Activated T-cell treated with anti-CD3 and anti-CD28 coated beads, Interleukin-2, amount 50 U/mL, for 24 hours (primary cell): ENCODE measurements at regions not wholly inside any gene's neighbourhood (a gene's known extent, or its start where the extent isn't known, plus 50 kb on each side); places are given as distances from the start of the nearest gene placed in this dataset.
"Not testable (repeated sequence)": the region's sequence is repeated elsewhere in the genome, so short reads cannot be mapped to it uniquely, and the experiment has no call there.

Source experiments
- DNase-seq: peaks from one replicate; pipeline ENCODE4 v3.0.0-alpha.2; 2020
- H3K27ac Mint-ChIP-seq: 2 replicates; pipeline ENCODE4 v1.8.0; 2020; ENCODE audit warnings: mild to moderate bottlenecking, mixed read lengths
- H3K27me3 Mint-ChIP-seq: 2 replicates; pipeline ENCODE4 v1.8.0; 2020; ENCODE audit warnings: mixed read lengths
- H3K36me3 Mint-ChIP-seq: 2 replicates; pipeline ENCODE4 v1.8.0; 2020; ENCODE audit warnings: low read depth, mixed read lengths
- H3K4me1 Mint-ChIP-seq: 2 replicates; pipeline ENCODE4 v1.8.0; 2020; ENCODE audit warnings: low read depth, mixed read lengths
- H3K4me3 Mint-ChIP-seq: 2 replicates; pipeline ENCODE4 v1.8.0; 2020; ENCODE audit warnings: mild to moderate bottlenecking, moderate library complexity, mixed read lengths
- H3K9me3 Mint-ChIP-seq: 2 replicates; pipeline ENCODE4 v1.8.0; 2020; ENCODE audit warnings: mixed read lengths

- H3K9me3 Mint-ChIP-seq, DNase-seq, H3K4me3 Mint-ChIP-seq, H3K27ac Mint-ChIP-seq, H3K4me1 Mint-ChIP-seq, H3K36me3 Mint-ChIP-seq, H3K27me3 Mint-ChIP-seq: not testable (repeated sequence)
Measured at GRCh38 chr10:34892521-34892920, 77.4 kb upstream of the PARD3 start.

DNA sequence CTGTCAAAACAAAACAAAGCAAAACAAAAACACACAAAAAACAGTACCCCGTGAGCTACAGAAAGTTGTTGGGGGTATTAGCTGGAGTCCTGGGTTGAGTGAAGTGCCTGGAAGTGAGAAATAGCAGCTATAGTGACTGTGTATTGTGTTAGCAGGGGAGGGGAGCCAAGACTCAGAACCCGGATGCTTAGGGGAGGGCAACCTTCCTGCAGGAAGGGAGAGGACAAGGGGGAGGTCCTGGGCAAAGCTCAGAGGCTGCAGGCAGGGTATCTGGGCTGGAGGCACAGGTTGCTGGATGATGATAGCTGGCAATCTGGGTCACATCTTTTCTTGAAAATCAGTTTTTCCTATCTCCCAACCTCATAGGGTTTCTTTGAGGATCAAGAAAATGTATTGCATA, 75.8 kb upstream of the PARD3 start:
- H3K27ac Mint-ChIP-seq, result no peak overlapping the region
- H3K4me3 Mint-ChIP-seq, result no peak overlapping the region

DNA sequence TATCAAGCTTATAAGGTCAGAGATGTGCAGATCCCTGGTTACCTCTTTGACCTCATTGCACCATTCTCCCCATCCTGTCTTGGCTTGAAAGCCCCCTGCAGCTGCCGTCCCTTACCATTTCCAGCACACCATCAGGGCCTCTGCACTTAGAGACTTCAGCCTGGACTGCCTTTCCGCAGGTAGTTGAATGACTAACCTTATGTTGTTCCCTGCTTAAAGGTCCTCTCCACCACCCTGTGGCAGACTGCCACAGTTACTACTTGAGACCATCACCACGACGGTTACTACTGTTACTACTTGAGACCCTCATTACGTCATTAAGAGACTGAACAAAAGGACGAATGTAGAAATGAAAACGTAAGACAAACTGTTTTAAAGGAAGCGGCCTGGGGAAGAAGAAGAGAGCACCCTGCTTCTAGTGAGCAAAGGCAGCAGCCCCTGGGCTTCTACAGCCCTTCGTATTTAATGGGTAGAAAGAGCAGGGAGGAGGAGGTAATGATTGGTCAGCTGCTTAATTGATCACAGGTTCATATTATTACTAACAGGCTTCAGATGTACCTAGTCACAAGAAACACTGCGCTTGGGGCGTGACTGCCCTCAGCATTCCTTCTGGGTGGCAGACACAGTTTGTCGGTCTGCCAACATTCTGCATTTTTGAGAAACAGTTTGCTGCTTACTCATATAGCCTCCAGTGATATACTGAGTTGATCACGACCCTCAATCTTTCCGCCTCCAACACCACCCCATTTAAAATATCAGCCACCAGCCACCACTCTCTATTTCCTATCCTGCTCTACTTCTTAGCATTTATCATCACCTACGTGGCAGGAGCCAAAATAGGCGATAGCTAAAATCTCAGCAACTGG, 74.1 kb upstream of the PARD3 start:
- H3K9me3 Mint-ChIP-seq, result no peaks in the 10 kb centered on the region
- no peak overlapping the region for H3K27ac Mint-ChIP-seq
- no peak overlapping the region for H3K4me3 Mint-ChIP-seq
- H3K4me1 Mint-ChIP-seq, result no peaks in the 10 kb centered on the region
- H3K36me3 Mint-ChIP-seq, result no peaks in the 10 kb centered on the region
- no peak for DNase-seq
- peaks cover 4% of the 10 kb centered on the region for H3K27me3 Mint-ChIP-seq

More for the DNA sequence above, 75.8 kb upstream of the PARD3 start:
- H3K9me3 Mint-ChIP-seq, result no peaks in the 10 kb centered on the region
- no peaks in the 10 kb centered on the region for H3K4me1 Mint-ChIP-seq
- no peaks in the 10 kb centered on the region for H3K36me3 Mint-ChIP-seq
- DNase-seq, result no peak
- H3K27me3 Mint-ChIP-seq, result peaks cover 7% of the 10 kb centered on the region

- H3K4me1 Mint-ChIP-seq, result no peaks in the 10 kb centered on the region
- H3K4me3 Mint-ChIP-seq, result no peak overlapping the region
- no peaks in the 10 kb centered on the region for H3K36me3 Mint-ChIP-seq
- H3K27ac Mint-ChIP-seq, result no peak overlapping the region
- no peak for DNase-seq
- H3K27me3 Mint-ChIP-seq, result no peaks in the 10 kb centered on the region
- no peaks in the 10 kb centered on the region for H3K9me3 Mint-ChIP-seq
Measured at GRCh38 chr10:34886906-34887642, 72.0 kb upstream of the PARD3 start.

DNA sequence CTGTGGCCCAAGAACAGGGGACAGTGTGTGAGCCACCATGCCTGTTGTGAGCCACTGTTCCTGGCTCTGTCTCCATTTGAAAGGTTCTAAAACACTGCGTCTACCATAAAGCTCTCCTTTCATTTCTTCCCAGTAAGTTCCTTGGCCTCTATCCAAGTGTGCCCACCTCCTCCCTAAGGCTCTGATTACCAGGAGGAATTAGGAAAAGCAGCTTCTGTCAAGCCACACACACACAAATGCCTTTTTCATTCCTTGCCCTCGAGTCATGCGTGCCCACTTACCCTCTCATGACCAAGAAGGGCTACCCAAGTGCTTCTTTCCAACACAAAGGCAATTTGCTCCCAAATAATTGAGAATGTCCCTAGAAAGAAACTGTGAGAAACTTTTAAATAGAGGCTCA, 70.8 kb upstream of the PARD3 start:
- Mint-ChIP-seq H3K36me3 (no peaks in the 10 kb centered on the region), H3K9me3 (no peaks in the 10 kb centered on the region), H3K4me3 (no peak overlapping the region), H3K4me1 (no peaks in the 10 kb centered on the region), H3K27ac (no peak overlapping the region), H3K27me3 (no peaks in the 10 kb centered on the region)
- DNase-seq, result no peak

DNA sequence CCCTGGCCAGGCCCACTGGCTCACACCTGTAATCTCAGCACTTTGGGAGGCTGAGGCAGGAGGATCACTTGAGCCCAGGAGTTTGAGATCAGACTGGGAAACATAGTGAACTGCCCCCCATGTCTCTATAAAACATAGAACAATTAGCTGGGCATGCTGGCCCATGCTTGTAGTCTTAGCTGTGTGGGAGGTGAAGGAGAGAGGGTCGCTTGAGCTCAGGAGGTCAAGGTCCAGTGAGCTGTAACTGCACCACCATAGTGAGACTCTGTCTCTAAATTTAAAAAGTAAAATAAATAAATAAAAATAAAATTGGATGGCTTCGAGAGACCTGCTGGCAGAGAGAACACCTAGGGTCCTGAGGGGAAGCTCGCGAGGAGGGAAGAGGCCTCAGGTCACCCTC, 69.9 kb upstream of the PARD3 start:
- Mint-ChIP-seq H3K4me3 (no peak overlapping the region), H3K9me3 (no peaks in the 10 kb centered on the region), H3K4me1 (no peaks in the 10 kb centered on the region)

GRCh38 chr10:34884272-34884952, 69.3 kb upstream of the PARD3 start:
- H3K27me3 Mint-ChIP-seq, result no peaks in the 10 kb centered on the region
- H3K36me3 Mint-ChIP-seq, result no peaks in the 10 kb centered on the region
- no peaks in the 10 kb centered on the region for H3K9me3 Mint-ChIP-seq
- H3K27ac Mint-ChIP-seq, result no peak overlapping the region
- no peaks in the 10 kb centered on the region for H3K4me1 Mint-ChIP-seq
- no peak overlapping the region for H3K4me3 Mint-ChIP-seq
- DNase-seq, result no peak

More for the DNA sequence above, 69.9 kb upstream of the PARD3 start:
- no peak for DNase-seq
- H3K27ac Mint-ChIP-seq, result no peak overlapping the region
- no peaks in the 10 kb centered on the region for H3K27me3 Mint-ChIP-seq
- H3K36me3 Mint-ChIP-seq, result no peaks in the 10 kb centered on the region

GRCh38 chr10:34880817-34881216, 65.7 kb upstream of the PARD3 start:
- Mint-ChIP-seq H3K27me3 (no peaks in the 10 kb centered on the region), H3K27ac (no peak overlapping the region), H3K9me3 (no peaks in the 10 kb centered on the region), H3K36me3 (no peaks in the 10 kb centered on the region), H3K4me3 (no peak overlapping the region), H3K4me1 (no peaks in the 10 kb centered on the region)
- DNase-seq, result no peak

GRCh38 chr10:34878651-34879050, 63.6 kb upstream of the PARD3 start:
- not testable (repeated sequence) for H3K27me3 Mint-ChIP-seq, H3K9me3 Mint-ChIP-seq, H3K36me3 Mint-ChIP-seq, H3K27ac Mint-ChIP-seq, H3K4me3 Mint-ChIP-seq, DNase-seq, H3K4me1 Mint-ChIP-seq

GRCh38 chr10:34875061-34875460, 60.0 kb upstream of the PARD3 start:
- Mint-ChIP-seq H3K4me3 (no peak overlapping the region), H3K4me1 (no peaks in the 10 kb centered on the region), H3K27me3 (peaks cover 8% of the 10 kb centered on the region), H3K9me3 (no peaks in the 10 kb centered on the region), H3K27ac (no peak overlapping the region), H3K36me3 (no peaks in the 10 kb centered on the region)
- DNase-seq, result no peak

DNA sequence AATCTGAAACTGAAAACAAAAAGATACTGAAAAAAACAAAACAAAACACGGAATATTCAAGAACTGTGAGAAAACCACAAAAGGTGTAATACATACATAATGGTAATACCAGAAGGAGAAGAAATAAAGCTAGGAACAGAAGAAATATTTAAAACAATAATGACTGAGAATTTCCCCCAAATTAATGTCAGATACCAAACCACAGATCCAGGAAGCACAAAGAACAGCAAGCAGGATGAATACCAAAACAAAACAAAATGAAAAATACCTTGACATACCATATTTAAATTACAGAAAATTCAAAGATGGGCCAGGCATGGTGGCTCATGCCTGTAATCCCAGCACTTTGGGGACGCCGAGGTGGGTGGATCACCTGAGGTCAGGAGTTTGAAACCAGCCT, 57.7 kb upstream of the PARD3 start:
- Mint-ChIP-seq H3K27me3 (peaks cover 22% of the 10 kb centered on the region), H3K4me1 (no peaks in the 10 kb centered on the region), H3K9me3 (no peaks in the 10 kb centered on the region), H3K4me3 (no peak overlapping the region), H3K27ac (no peak overlapping the region), H3K36me3 (no peaks in the 10 kb centered on the region)
- DNase-seq, result no peak

DNA sequence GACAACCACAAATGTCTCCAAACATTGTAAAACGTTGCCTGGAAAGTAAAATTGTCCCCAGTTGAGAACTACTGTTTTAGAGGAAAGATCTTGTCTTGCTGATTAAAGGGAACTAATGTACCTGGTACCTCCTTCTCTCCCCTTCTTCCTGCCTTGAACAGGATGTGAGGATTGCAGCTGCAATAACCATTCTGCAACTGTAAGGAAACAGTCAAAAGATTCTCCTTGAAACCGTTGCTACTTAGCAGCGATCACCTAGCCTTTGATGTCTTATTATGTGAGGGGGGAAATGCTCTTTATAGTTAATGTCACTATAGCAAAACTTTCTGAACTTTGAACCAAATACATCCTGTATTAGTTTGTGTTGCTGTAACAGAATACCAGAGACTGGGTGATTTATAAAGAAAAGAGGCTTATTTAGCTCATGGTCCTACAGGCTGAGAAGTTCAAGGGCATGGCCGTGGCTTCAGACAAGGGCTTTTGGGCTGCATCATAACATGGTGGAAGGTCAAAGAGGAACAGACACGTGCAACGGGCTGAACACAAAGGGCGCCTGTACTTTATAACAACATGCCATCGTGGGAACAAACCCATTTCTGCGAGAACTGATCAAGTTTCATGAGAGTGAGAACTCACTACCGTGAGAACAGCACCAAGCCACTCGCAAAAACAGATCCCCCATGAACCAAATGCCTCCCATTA, 54.2 kb upstream of the PARD3 start:
- Mint-ChIP-seq H3K4me3 (no peak overlapping the region), H3K27ac (no peak overlapping the region), H3K9me3 (no peaks in the 10 kb centered on the region), H3K27me3 (peaks cover 22% of the 10 kb centered on the region), H3K4me1 (no peaks in the 10 kb centered on the region), H3K36me3 (no peaks in the 10 kb centered on the region)
- no peak for DNase-seq

DNA sequence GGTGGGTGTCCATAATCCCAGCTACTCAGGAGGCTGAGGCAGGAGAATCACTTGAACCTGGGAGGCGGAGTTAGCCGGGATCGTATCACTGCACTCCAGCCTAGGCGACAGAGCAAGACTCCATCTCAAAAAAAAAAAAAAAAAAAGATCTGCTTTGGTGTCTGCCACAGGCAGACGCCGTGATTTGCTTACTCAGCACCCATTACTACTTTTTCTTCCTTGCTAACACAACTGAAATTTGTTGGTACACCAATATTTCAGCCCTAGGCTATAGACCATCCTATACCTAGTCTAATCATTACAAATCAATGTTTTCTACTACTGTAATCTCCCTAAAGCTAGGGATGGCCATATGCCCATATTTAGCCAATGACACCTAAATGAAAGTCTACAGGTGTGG, 53.5 kb upstream of the PARD3 start:
- Mint-ChIP-seq H3K4me1 (no peaks in the 10 kb centered on the region), H3K27ac (no peak overlapping the region), H3K4me3 (no peak overlapping the region), H3K27me3 (peaks cover 22% of the 10 kb centered on the region), H3K9me3 (no peaks in the 10 kb centered on the region), H3K36me3 (no peaks in the 10 kb centered on the region)
- DNase-seq, result no peak

GRCh38 chr10:34866848-34867247, 51.8 kb upstream of the PARD3 start:
- Mint-ChIP-seq H3K27me3 (peaks cover 13% of the 10 kb centered on the region), H3K36me3 (no peaks in the 10 kb centered on the region), H3K4me1 (no peaks in the 10 kb centered on the region)

More at GRCh38 chr10:34866848-34867247, 51.8 kb upstream of the PARD3 start:
- Mint-ChIP-seq H3K4me3 (no peak overlapping the region), H3K27ac (no peak overlapping the region), H3K9me3 (no peaks in the 10 kb centered on the region)
- DNase-seq, result no peak
